Left kidney (tissue), 1 donor: ENCODE measurements at regions not wholly inside any gene's neighbourhood (a gene's known extent, or its start where the extent isn't known, plus 50 kb on each side); places are given as distances from the start of the nearest gene placed in this dataset.
"Not testable (repeated sequence)": the region's sequence is repeated elsewhere in the genome, so short reads cannot be mapped to it uniquely, and the experiment has no call there.

Experiments used
- DNase-seq: peaks from one replicate; pipeline ENCODE4 v3.0.0-alpha.2; 2013

GRCh38 chr7:142698429-142698828 is 50.8 kb upstream of the PRSS1 start:
- no peak for DNase-seq

GRCh38 chr7:142697270-142697669 is 52.0 kb upstream of the PRSS1 start:
- no peak for DNase-seq

- no peak for DNase-seq
Observed at GRCh38 chr7:142696456-142697179, 52.7 kb upstream of the PRSS1 start.

GRCh38 chr7:142693911-142694310 is 55.4 kb upstream of the PRSS1 start:
- no peak for DNase-seq

GRCh38 chr7:142690554-142691182 is 58.6 kb upstream of the PRSS1 start:
- DNase-seq, result no peak

- no peak for DNase-seq
Observed at GRCh38 chr7:142689439-142690120, 59.7 kb upstream of the PRSS1 start.

- DNase-seq, result no peak
Observed at GRCh38 chr7:142685877-142686508, 63.3 kb upstream of the PRSS1 start.

GRCh38 chr7:142681314-142682092 is 67.8 kb upstream of the PRSS1 start:
- DNase-seq, result no peak

- no peak for DNase-seq
Observed at GRCh38 chr7:142671506-142671905, 77.8 kb upstream of the PRSS1 start.

- no peak for DNase-seq
Observed at GRCh38 chr7:142670511-142670910, 78.8 kb upstream of the PRSS1 start.

GRCh38 chr7:142669074-142669654 is 80.1 kb upstream of the PRSS1 start:
- DNase-seq, result peak; percentile 5

GRCh38 chr7:142668495-142668894 is 80.8 kb upstream of the PRSS1 start:
- DNase-seq, result no peak

GRCh38 chr7:142657376-142657775 is 91.9 kb upstream of the PRSS1 start:
- DNase-seq, result no peak

GRCh38 chr7:142654398-142654797 is 94.9 kb upstream of the PRSS1 start:
- no peak for DNase-seq

GRCh38 chr7:142647749-142648148 is 101.5 kb upstream of the PRSS1 start:
- no peak for DNase-seq

GRCh38 chr7:142646386-142647140 is 102.7 kb upstream of the PRSS1 start:
- DNase-seq, result no peak

- DNase-seq, result no peak
Observed at GRCh38 chr7:142645777-142646176, 103.5 kb upstream of the PRSS1 start.

- no peak for DNase-seq
Observed at GRCh38 chr7:142642316-142642715, 107.0 kb upstream of the PRSS1 start.

GRCh38 chr7:142641252-142641651 is 108.0 kb upstream of the PRSS1 start:
- not testable (repeated sequence) for DNase-seq

- DNase-seq, result no peak
Observed at GRCh38 chr7:142638581-142638980, 110.7 kb upstream of the PRSS1 start.

- DNase-seq, result no peak
Observed at GRCh38 chr7:142637240-142637639, 112.0 kb upstream of the PRSS1 start.
